HepG2 (cell line): ENCODE measurements at regions not wholly inside any gene's neighbourhood (a gene's known extent, or its start where the extent isn't known, plus 50 kb on each side); places are given as distances from the start of the nearest gene placed in this dataset.
"Not testable (repeated sequence)": the region's sequence is repeated elsewhere in the genome, so short reads cannot be mapped to it uniquely, and the experiment has no call there.

Experiments
- ATAC-seq: fragments of 200-7000 bp; cut with Tn5 transposase; 3 replicates; pipeline ENCODE4 v1.9.1; 2020; ENCODE audit warnings: mild to moderate bottlenecking, moderate library complexity
- BruUV-seq: library from RNA; stranded (reverse); fragments of 400-500 nt; replicated peaks from 2 replicates; lab custom pipeline; 2021; lab: Mats Ljungman, UMichigan
- CTCF ChIA-PET: fragments of 300-600 bp; formaldehyde crosslinking; extraction: SDS; loops from one replicate; lab custom pipeline; 2021; ENCODE audit warnings: low total read pairs, inconsistent platforms, low intra/inter-chr PET ratio; lab: Yijun Ruan, JAX
- POLR2A ChIA-PET: fragments of 350-600 bp; sonication (Branson Sonifier 250); formaldehyde crosslinking; loops from one replicate; lab custom pipeline; 2020; ENCODE audit warnings: antibody characterized with exemption, inconsistent platforms; lab: Yijun Ruan, JAX
- DNase-seq: peaks from one replicate; pipeline ENCODE4 v3.0.0-alpha.2; 2015; ENCODE audit warnings: low spot score
- FAIRE-seq: peaks from 3 replicates; lab custom pipeline; 2011; peaks lifted over from hg19 to GRCh38; lab: Jason Lieb, UNC
- H2AFZ ChIP-seq: one replicate; pipeline ENCODE4 v1.6.1; 2011; ENCODE audit warnings: low read length, inconsistent platforms
- H3K27ac ChIP-seq: fragments of 300-600 bp; 3 replicates; pipeline ENCODE4 v1.8.0; 2011; ENCODE audit warnings: mixed run types, mild to moderate bottlenecking, mixed read lengths, low read length, inconsistent platforms; ENCODE audit not compliant: insufficient read depth; ENCODE audit errors: extremely low read length
- H3K27me3 ChIP-seq, 2 experiments: fragments of 200-600 bp in 1 of 2; 2 replicates in 1 of 2; 3 replicates in 1 of 2; pipeline versions ENCODE4 v1.6.0 to v1.8.0; 2011; ENCODE audit warnings: low read length in 2 of 2, mild to moderate bottlenecking in 2 of 2, moderate library complexity in 2 of 2, inconsistent platforms in 1 of 2; ENCODE audit not compliant: insufficient read depth in 2 of 2, control insufficient read depth in 1 of 2
- H3K36me3 ChIP-seq, 2 experiments: fragments of 200-600 bp in 1 of 2; replicated peaks in 1 of 2; 2 replicates in 1 of 2; 3 replicates in 1 of 2; pipeline versions ENCODE4 v1.5.1 to v1.8.0; 2011; ENCODE audit warnings: low read length in 2 of 2, inconsistent platforms in 1 of 2; ENCODE audit not compliant: insufficient read depth in 2 of 2, control insufficient read depth in 1 of 2
- H3K4me1 ChIP-seq: 2 replicates; pipeline ENCODE4 v1.5.1; 2012; ENCODE audit warnings: low read length, inconsistent platforms; ENCODE audit not compliant: insufficient read depth
- H3K4me2 ChIP-seq: 2 replicates; pipeline ENCODE4 v1.6.0; 2011; ENCODE audit warnings: low read depth, low read length, inconsistent platforms
- H3K4me3 ChIP-seq, 3 experiments: fragments of 200-600 bp in 1 of 3; sonication (generic), shearing (Covaris generic) in 1 of 3; replicated peaks in 1 of 3; 2 replicates each; pipeline ENCODE4 v1.5.1; 2011 to 2016; ENCODE audit warnings: low read length in 3 of 3, inconsistent platforms in 2 of 3, low read depth in 2 of 3, mild to moderate bottlenecking in 2 of 3, control low read depth in 1 of 3, mixed read lengths in 1 of 3; ENCODE audit not compliant: insufficient read depth in 1 of 3
- H3K79me2 ChIP-seq: one replicate; pipeline ENCODE4 v1.6.1; 2011; ENCODE audit warnings: low read length, inconsistent platforms; ENCODE audit not compliant: insufficient read depth
- H3K9ac ChIP-seq: 2 replicates; pipeline ENCODE4 v1.6.0; 2011; ENCODE audit warnings: mild to moderate bottlenecking, low read depth, low read length, inconsistent platforms; ENCODE audit not compliant: insufficient read depth
- H3K9me3 ChIP-seq: 2 replicates; pipeline ENCODE4 v1.5.1; 2012; ENCODE audit warnings: mild to moderate bottlenecking, low read length
- H4K20me1 ChIP-seq: 2 replicates; pipeline ENCODE4 v1.6.0; 2011; ENCODE audit warnings: inconsistent platforms, mild to moderate bottlenecking, low read length, moderate library complexity; ENCODE audit not compliant: insufficient read depth
- HDAC2 ChIP-seq: sonication (generic); formaldehyde crosslinking; IDR thresholded peaks from 2 replicates; pipeline ENCODE4 v1.4.0; 2020; ENCODE audit warnings: missing genetic modification reagents
- MED13 ChIP-seq: sonication (generic); formaldehyde crosslinking; IDR thresholded peaks from 2 replicates; pipeline ENCODE4 v1.5.0; 2020; ENCODE audit warnings: missing genetic modification reagents
- ZC3H13 ChIP-seq: sonication (generic); formaldehyde crosslinking; IDR thresholded peaks from 2 replicates; pipeline ENCODE4 v1.8.1; 2023; ENCODE audit warnings: mild to moderate bottlenecking, missing genetic modification reagents, moderate library complexity
- WGBS: methylation state at CpG from one replicate; pipeline ENCODE4 v1.1.6; 2017; ENCODE audit warnings: low lambda C conversion rate; 5-methylcytosine and 5-hydroxymethylcytosine counted together
- in situ Hi-C: cut with HindIII; loops from 2 replicates; pipeline ENCODE4 v1.10.0; 2017; ENCODE audit warnings: low pct_unique_long_range_greater_than_20kb; ENCODE audit not compliant: extremely low pct_ligation_motif_present
- intact Hi-C: fragments of 100-400 bp; cut with micrococcal nuclease; formaldehyde crosslinking; loops from one replicate; pipeline ENCODE4 v1.10.0; 2022; ENCODE audit not compliant: unreplicated experiment

- intact Hi-C loops (no loop called here), in situ Hi-C loops (no loop called here)
- ChIA-PET POLR2A (no interaction called here), CTCF (no interaction called here)
- Histone ChIP-seq H3K27me3 (no peaks in the 10 kb centered on the region), H3K27ac (no peak overlapping the region), H3K4me1 (no peaks in the 10 kb centered on the region), H3K4me2 (no peak overlapping the region), H2AFZ (no peak overlapping the region), H3K9ac (no peak overlapping the region), H3K9me3 (no peaks in the 10 kb centered on the region), H3K4me3 (no peak overlapping the region), H4K20me1 (no peaks in the 10 kb centered on the region), H3K79me2 (no peaks in the 10 kb centered on the region), H3K36me3 (no peaks in the 10 kb centered on the region)
- DNase-seq (no peak), ATAC-seq (no peak), FAIRE-seq (no peak)
- no TSS peak for BruUV-seq
- TF ChIP-seq MED13 (CRISPR knock-in tag) (no peak), ZC3H13 (CRISPR knock-in tag) (no peak), HDAC2 (CRISPR knock-in tag) (no peak)
- WGBS, result 8% methylated on average over 2 of the region's 5 CpGs
Observed at GRCh38 chrX:56343664-56344063, 111.5 kb downstream of the KLF8 start.

- H3K27ac ChIP-seq, H3K79me2 ChIP-seq, in situ Hi-C loops: not testable (repeated sequence)
Observed at GRCh38 chrX:56358145-56358544, 126.0 kb downstream of the KLF8 start.

GRCh38 chrX:56365171-56365570 is 133.0 kb downstream of the KLF8 start:
- in situ Hi-C loops, FAIRE-seq, H4K20me1 ChIP-seq, H3K4me1 ChIP-seq, CTCF ChIA-PET, H3K4me2 ChIP-seq, DNase-seq, intact Hi-C loops, H3K79me2 ChIP-seq, H3K27me3 ChIP-seq, POLR2A ChIA-PET, BruUV-seq, H3K9me3 ChIP-seq, H3K27ac ChIP-seq, H2AFZ ChIP-seq, H3K9ac ChIP-seq, ATAC-seq, H3K4me3 ChIP-seq, H3K36me3 ChIP-seq: not testable (repeated sequence)
- WGBS, result 38% methylated on average over 2 of the region's 2 CpGs

More at GRCh38 chrX:56358145-56358544, 126.0 kb downstream of the KLF8 start:
- CTCF ChIA-PET, H3K27me3 ChIP-seq, intact Hi-C loops, ATAC-seq, H3K36me3 ChIP-seq, H3K4me3 ChIP-seq, DNase-seq, FAIRE-seq, POLR2A ChIA-PET, H3K4me1 ChIP-seq, H2AFZ ChIP-seq, H4K20me1 ChIP-seq, H3K4me2 ChIP-seq, BruUV-seq, H3K9me3 ChIP-seq, H3K9ac ChIP-seq: not testable (repeated sequence)
- no CpG with 5 or more reads among the region's 4 CpGs for WGBS
